GM19035 (cell line): ENCODE measurements at regions not wholly inside any gene's neighbourhood (a gene's known extent, or its start where the extent isn't known, plus 50 kb on each side); places are given as distances from the start of the nearest gene placed in this dataset.
"Not testable (repeated sequence)": the region's sequence is repeated elsewhere in the genome, so short reads cannot be mapped to it uniquely, and the experiment has no call there.

Source experiments
- ATAC-seq: cut with Tn5 transposase; IDR thresholded peaks from one replicate; pipeline ENCODE4 v1.9.1; 2021; ENCODE audit not compliant: unreplicated experiment

DNA sequence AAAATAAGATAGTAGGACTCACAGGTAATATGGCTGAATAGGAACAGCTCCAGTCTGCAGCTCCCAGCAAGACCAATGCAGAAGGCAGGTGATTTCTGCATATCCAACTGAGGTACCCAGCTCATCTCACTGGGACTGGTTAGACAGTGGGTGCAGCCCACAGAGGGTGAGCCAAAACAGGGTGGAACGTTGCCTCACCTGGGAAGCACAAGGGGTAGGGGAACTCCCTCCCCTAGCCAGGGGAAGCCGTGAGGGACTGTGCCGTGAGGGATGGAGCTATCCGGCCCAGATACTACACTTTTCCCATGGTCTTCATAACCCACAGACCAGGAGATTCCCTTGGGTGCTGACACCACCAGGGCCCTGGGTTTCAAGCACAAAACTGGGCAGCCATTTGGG, 114.8 kb upstream of the GNAI1 start:
- not testable (repeated sequence) for ATAC-seq

DNA sequence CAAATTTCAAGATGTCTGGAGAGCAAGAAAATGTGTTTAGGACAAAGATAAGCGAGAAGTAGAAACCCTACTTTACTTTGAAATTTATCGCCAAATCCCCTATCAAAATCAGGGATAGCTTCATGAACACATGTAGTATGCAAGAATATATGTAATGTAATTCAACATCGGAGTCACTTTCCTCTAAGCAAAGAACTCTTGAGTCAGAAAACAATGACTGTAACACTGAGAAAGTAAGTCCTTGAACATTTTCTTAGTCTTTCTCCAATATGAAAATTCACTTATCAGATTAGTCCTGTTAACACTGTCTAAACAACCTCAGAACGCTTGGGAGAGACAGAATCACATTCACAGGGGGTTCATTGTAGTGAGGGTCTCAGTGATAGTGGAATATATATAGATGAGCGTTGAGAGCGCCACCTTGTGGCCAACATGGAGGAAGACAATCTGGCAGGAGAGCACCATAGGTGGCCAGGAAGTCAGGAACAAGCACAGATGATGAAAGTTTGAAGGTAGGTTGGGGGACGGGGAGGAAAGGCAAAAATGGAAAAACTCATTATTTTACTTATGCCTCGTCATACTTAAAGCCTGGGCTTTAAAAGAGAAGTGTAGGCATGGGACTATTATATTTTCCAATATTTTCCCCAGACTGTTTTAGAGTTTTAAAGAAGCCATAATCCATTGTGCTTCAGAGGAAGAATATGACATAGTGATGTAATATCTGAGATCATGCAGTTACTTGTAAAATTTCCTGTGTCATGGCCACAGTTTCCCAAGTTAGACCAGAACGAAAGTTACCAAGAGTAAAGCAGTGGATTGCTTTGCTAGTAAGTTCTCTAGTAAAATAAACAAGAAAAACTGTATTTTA, 115.5 kb upstream of the GNAI1 start:
- peak; percentile 98 for ATAC-seq

- no peak for ATAC-seq
Measured at GRCh38 chr7:80017101-80017698, 117.4 kb upstream of the GNAI1 start.

DNA sequence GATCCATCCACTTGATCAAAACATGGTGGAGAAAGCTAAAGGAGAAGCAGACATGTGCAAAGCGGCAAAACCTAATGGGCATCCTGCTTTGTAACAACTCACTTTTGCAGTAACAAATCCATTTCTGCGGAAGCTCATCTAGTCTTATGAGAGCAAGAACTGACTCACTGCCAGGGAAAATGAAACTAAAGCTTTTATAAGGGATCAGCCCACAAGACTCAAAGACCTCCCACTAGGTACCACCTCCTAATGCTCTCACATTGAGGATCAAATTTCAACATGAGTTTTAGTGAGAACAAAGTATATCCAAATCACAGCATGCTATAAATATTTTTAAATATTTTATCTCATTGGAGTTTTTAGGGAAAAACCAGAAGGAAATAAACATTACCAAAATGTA, 120.1 kb upstream of the GNAI1 start:
- no peak for ATAC-seq

GRCh38 chr7:80008039-80008438, 126.6 kb upstream of the GNAI1 start:
- ATAC-seq: no peak

- no peak for ATAC-seq
Measured at GRCh38 chr7:80002865-80003264, 131.8 kb upstream of the GNAI1 start.

DNA sequence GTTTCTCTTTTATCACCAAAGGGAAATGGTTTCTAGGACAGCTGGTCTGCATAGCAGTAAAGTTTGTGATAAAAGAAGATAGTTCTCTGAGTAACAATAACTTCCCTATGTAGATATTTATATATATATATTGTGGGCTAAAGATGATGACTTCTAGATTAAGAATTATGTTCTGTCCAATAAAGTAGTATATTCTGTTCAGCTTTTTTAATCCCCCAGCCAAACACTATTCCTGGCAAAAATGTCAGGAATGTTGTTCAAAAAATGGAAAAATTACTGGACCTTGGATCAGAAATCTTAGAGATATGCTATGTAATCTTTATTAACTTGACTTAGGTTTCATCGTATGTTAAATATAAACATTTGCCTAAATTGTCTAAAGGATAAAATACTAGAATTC, 136.3 kb upstream of the GNAI1 start:
- no peak for ATAC-seq

DNA sequence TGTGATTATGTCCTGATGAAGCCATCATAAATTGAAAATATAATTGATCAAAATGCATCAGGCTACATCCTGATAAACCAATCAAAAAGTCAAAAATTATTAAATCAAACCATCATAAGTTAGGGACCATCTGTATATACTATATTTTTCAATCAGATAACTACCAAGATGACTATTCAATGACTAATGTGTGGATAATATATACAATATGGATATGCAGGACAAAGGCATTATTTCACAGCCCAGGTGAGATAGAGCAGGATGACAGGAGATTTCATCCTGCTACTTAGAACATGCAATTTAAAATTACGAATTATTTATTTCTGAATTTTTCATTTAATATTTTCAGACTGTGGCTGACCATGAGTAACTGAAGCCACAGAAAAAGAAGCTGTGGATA, 137.3 kb upstream of the GNAI1 start:
- ATAC-seq: no peak

- not testable (repeated sequence) for ATAC-seq
Measured at GRCh38 chr7:79995741-79996140, 138.9 kb upstream of the GNAI1 start.

- no peak for ATAC-seq
Measured at GRCh38 chr7:79988653-79989052, 146.0 kb upstream of the GNAI1 start.

DNA sequence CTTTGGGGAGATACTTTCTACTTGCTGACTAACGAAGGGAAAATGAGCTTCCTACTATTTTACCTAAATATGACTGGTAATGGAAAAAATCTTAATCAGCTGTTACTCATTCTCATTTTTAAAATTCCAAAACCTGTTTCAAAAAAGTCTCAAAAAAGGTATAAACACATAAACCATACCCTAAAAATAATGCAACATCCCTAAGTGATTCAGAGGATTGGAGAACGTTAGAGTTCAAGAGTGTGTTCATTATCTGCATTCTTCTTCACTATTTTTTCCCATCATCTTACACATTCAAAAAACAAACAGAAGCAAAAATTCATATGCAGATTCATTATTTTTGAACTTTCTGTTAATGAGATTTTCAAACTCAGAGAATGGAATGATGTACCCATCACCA, 150.4 kb upstream of the GNAI1 start:
- ATAC-seq: no peak

DNA sequence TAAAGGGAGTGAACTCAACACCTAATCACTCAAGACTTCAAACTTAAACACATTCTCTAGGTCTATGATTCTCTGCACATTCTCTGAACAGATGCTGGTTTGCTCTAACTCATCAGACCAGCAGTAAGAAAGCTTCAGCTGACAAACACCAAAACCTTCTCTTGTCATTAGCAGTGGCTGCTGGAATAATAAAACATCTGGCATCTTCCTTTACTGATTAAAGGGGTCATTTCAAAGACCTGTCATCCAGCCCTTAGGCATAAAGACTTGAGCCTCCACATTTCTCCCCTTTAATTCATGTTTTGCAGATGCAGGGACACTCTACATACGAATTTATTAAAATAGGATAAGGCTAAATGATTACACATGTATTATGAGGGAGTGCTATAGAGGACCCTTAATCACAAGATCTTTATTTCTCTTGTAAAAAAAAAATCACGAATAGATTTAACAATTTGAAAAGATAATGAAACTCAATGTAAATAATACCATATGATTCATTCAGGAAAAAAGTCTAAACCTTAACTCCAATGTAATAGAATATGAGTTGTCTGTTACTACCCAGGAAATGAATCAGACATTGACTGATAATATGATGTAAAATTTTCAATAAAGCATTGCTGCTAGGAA, 152.4 kb upstream of the GNAI1 start:
- no peak for ATAC-seq

DNA sequence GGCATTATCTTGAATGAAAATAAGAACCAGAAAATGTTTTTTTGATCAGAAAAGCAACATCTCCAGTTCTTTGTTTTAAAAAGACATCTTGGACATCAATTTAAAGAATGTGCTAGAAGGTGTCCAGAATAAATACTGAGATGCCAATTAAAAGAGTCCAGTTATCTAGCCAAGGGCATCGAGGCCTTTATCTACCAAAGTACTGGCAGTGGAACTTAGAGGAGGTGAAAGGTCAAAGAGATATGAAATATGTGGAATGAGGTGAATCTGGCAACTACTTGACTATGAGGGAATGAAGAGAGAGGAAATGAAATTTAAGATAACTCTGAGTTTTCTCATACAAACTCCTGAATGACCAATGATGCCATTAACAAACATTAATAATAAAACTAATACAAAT, 154.3 kb upstream of the GNAI1 start:
- ATAC-seq: no peak

- ATAC-seq: no peak
Measured at GRCh38 chr7:79979437-79979836, 155.2 kb upstream of the GNAI1 start.

DNA sequence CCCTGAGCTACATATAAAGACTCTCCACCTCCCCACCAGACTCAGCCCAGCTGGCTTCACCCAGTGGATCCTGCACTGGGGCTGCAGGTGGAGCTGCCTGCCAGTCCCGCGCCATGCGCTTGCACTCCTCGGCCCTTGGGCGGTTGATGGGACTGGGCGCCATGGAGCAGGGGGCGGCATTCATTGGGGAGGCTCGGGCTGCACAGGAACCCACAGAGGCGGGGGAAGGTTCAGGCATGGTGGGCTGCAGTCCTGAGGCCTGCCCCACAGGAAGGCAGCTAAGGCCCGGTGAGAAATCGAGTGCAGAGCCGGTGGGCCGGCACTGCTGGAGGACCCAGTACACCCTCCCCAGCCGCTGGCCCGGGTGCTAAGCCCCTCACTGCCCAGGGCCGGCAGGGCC, 157.2 kb upstream of the GNAI1 start:
- ATAC-seq: no peak

DNA sequence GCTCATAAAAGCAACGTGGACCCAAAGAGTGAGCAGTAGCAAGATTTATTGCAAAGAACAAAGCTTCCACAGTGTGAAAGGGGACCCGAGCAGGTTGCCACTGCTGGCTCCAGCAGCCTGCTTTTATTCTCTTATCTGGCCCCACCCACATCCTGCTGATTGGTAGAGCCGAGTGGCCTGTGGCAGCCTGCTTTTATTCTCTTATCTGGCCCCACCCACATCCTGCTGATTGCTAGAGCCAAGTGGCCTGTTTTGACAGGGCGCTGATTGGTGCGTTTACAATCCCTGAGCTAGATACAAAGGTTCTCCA, 158.0 kb upstream of the GNAI1 start:
- not testable (repeated sequence) for ATAC-seq

GRCh38 chr7:79975986-79976710, 158.5 kb upstream of the GNAI1 start:
- ATAC-seq: not testable (repeated sequence)

DNA sequence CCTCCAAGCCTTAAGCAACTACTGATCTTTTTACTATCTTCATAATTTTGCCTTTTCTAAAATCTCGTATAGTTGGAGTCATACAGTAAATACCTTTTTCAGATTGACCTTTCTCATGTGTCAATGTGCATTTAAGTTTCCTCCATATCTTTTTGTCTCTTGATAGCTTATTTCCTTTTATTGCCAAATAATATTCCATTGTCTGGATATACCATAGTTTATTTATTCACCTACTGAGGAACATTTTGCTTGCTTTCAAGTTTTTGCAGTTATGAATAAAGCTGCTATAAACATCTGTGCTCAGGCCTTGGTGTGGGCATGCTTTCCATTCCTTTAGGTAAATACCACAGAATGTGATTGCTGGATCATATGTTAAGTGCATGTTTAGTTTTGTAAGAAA, 161.2 kb upstream of the GNAI1 start:
- no peak for ATAC-seq

- ATAC-seq: no peak
Measured at GRCh38 chr7:79971058-79971457, 163.6 kb upstream of the GNAI1 start.

GRCh38 chr7:79968894-79969293, 165.7 kb upstream of the GNAI1 start:
- no peak for ATAC-seq

- no peak for ATAC-seq
Measured at GRCh38 chr7:79968077-79968648, 166.5 kb upstream of the GNAI1 start.
